Keratinocyte (primary cell): ENCODE measurements at regions not wholly inside any gene's neighbourhood (a gene's known extent, or its start where the extent isn't known, plus 50 kb on each side); places are given as distances from the start of the nearest gene placed in this dataset.

Source experiments
- EZH2 ChIP-seq: IDR thresholded peaks from one replicate; pipeline ENCODE4 v1.6.1; 2012; ENCODE audit warnings: inconsistent platforms, mild to moderate bottlenecking, low read length, moderate library complexity
- TF ChIP-seq, protein P1 (sequence below), 3 experiments: IDR thresholded peaks in 1 of 3; conservative IDR thresholded peaks in 1 of 3; optimal IDR thresholded peaks in 1 of 3; 2 replicates in 2 of 3; 3 replicates in 1 of 3; pipeline versions ENCODE3 to v1.5.1; 2011; ENCODE audit warnings: low read length in 3 of 3, mild to moderate bottlenecking in 3 of 3, moderate library complexity in 2 of 3, control low read depth in 1 of 3, inconsistent platforms in 1 of 3; ENCODE audit not compliant: insufficient read depth in 2 of 3; ENCODE audit errors: extremely low read depth in 1 of 3

GRCh38 chr1:195849180-195849579 lies 759.1 kb downstream of the KCNT2 start:
- TF ChIP-seq, protein P1, sequence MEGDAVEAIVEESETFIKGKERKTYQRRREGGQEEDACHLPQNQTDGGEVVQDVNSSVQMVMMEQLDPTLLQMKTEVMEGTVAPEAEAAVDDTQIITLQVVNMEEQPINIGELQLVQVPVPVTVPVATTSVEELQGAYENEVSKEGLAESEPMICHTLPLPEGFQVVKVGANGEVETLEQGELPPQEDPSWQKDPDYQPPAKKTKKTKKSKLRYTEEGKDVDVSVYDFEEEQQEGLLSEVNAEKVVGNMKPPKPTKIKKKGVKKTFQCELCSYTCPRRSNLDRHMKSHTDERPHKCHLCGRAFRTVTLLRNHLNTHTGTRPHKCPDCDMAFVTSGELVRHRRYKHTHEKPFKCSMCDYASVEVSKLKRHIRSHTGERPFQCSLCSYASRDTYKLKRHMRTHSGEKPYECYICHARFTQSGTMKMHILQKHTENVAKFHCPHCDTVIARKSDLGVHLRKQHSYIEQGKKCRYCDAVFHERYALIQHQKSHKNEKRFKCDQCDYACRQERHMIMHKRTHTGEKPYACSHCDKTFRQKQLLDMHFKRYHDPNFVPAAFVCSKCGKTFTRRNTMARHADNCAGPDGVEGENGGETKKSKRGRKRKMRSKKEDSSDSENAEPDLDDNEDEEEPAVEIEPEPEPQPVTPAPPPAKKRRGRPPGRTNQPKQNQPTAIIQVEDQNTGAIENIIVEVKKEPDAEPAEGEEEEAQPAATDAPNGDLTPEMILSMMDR (optimal IDR thresholded peaks at IDR 0.05 in 1 of 3, IDR thresholded peaks at IDR 0.05 in 1 of 3, conservative IDR thresholded peaks at IDR 0.05 in 1 of 3; ENCODE audit: extremely low read depth in 1 of 3, insufficient read depth in 2 of 3, low read length in 3 of 3): no peak
- TF ChIP-seq EZH2: no peak
